Hematopoietic multipotent progenitor cell treated with erythropoietin and hydrocortisone succinate and interleukin-3 and kit ligand, for 15 days (in vitro differentiated cells): ENCODE measurements at regions not wholly inside any gene's neighbourhood (a gene's known extent, or its start where the extent isn't known, plus 50 kb on each side); places are given as distances from the start of the nearest gene placed in this dataset.

ENCODE experiments used
- DNase-seq: peaks from one replicate; pipeline ENCODE4 v3.0.0-alpha.2; 2015; ENCODE audit warnings: low spot score

- DNase-seq = peak; percentile 34
These were observed 80.0 kb upstream of the TUT7 start for GRCh38 chr9:86434039-86434726.

- DNase-seq = no peak
These were observed 70.2 kb upstream of the TUT7 start for GRCh38 chr9:86424251-86424891.

- peak; percentile 55 for DNase-seq
These were observed 60.0 kb upstream of the TUT7 start for GRCh38 chr9:86413971-86414880.

GRCh38 chr9:86410281-86410680 is 56.1 kb upstream of the TUT7 start:
- no peak for DNase-seq

GRCh38 chr9:86408121-86408520 is 53.9 kb upstream of the TUT7 start:
- no peak for DNase-seq

- DNase-seq = no peak
These were observed 52.8 kb upstream of the TUT7 start for GRCh38 chr9:86407022-86407421.

GRCh38 chr9:86406366-86406765 is 52.2 kb upstream of the TUT7 start:
- no peak for DNase-seq

GRCh38 chr9:86405926-86406325 is 51.7 kb upstream of the TUT7 start:
- DNase-seq = no peak

- DNase-seq = no peak
These were observed 50.9 kb upstream of the TUT7 start for GRCh38 chr9:86405086-86405491.
